ENCODE measurements at regions not wholly inside any gene's neighbourhood (a gene's known extent, or its start where the extent isn't known, plus 50 kb on each side); places are given as distances from the start of the nearest gene placed in this dataset.

DNA sequence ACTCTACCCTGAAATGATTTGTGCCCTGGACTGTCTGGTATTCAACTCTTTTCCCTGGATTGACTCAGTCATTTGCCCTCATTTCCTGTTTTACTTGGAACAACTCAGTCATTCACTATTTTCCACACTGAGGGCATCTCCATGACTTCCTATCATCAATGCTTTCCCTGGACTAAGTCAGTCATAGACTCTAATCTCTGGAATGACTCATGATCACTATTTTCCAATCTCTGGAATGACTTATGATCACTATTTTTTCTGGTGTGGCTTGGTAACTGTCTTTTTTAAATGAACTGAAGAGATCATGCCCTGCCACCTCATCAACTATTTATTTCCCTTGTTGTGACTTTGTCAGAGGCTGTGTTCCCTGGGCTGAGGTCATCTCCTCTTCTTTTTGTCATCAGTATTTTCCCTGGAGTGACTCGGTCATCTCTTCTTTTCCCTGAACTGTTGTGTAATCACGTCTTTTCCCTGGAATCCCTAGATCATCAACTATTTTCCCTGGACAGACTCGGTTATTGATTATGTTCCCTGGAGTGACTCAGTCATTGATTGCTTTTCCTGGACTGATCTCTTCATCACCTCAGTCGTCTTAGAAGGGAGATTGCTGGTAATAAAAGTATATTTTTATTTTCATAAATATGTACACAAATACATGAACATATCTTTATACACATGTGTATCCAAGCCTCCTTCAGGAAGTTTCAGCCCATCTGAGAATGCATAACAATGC lies 327.1 kb upstream of the VCX start:
- DNase-seq = no peak
- no peaks in the 10 kb centered on the region for H3K9me3 ChIP-seq
- H3K36me3 ChIP-seq = no peaks in the 10 kb centered on the region
- WGBS, 2 donors = 51 to 66% methylated on average over 3 to 4 of the region's 4 CpGs
- intact Hi-C loops (cut with DNase I) = no loop called here
- no peak overlapping the region for H3K27ac ChIP-seq
- TF ChIP-seq POLR2A (IDR thresholded peaks at IDR 0.05) = no peak
- TF ChIP-seq, protein P1, sequence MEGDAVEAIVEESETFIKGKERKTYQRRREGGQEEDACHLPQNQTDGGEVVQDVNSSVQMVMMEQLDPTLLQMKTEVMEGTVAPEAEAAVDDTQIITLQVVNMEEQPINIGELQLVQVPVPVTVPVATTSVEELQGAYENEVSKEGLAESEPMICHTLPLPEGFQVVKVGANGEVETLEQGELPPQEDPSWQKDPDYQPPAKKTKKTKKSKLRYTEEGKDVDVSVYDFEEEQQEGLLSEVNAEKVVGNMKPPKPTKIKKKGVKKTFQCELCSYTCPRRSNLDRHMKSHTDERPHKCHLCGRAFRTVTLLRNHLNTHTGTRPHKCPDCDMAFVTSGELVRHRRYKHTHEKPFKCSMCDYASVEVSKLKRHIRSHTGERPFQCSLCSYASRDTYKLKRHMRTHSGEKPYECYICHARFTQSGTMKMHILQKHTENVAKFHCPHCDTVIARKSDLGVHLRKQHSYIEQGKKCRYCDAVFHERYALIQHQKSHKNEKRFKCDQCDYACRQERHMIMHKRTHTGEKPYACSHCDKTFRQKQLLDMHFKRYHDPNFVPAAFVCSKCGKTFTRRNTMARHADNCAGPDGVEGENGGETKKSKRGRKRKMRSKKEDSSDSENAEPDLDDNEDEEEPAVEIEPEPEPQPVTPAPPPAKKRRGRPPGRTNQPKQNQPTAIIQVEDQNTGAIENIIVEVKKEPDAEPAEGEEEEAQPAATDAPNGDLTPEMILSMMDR (IDR thresholded peaks at IDR 0.05) = no peak
- H3K4me1 ChIP-seq = no peaks in the 10 kb centered on the region
- H3K27me3 ChIP-seq = no peaks in the 10 kb centered on the region
- H3K4me3 ChIP-seq = no peak overlapping the region

DNA sequence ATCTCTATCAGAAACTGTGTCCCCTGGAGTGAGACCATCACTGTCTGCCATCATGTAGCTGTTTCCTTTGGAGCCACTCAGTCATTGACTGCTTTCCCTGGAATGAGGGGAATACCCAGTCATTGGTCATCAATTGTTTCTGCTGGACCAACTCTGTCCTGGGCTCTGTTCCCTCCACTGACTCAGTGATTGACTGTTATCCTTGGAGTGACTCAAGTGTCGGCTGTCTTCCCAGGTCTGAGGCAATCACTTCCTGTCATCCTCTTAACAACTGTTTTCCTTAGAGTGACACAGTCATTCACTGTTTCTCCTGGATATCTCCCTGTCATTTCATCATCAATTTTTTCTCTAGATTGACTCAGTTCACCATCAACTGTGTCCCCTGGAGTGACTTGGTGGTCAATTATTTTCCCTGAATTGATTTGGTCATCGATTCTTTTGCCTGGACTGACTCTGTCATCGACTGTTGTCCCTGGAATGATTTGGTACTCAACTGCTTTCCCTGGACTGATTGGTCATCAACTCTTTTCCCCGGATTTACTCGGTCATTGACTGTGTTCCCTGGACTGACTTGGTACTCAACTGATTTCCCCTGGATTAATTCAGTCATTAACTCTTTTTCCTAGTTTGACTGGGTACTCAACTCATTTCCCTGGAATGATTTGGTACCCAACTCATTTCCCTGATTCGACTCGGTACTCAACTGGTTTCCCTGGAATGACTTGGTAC lies 327.9 kb upstream of the VCX start:
- H3K27ac ChIP-seq = no peak overlapping the region
- H3K36me3 ChIP-seq = no peaks in the 10 kb centered on the region
- no peak for TF ChIP-seq POLR2A (IDR thresholded peaks at IDR 0.05)
- TF ChIP-seq, protein P1 (IDR thresholded peaks at IDR 0.05) = no peak
- 78 to 91% methylated on average over 6 to 7 of the region's 7 CpGs for WGBS, 2 donors
- intact Hi-C loops (cut with DNase I) = no loop called here
- no peaks in the 10 kb centered on the region for H3K27me3 ChIP-seq
- DNase-seq = no peak
- no peaks in the 10 kb centered on the region for H3K9me3 ChIP-seq
- H3K4me3 ChIP-seq = no peak overlapping the region
- H3K4me1 ChIP-seq = no peaks in the 10 kb centered on the region

DNA sequence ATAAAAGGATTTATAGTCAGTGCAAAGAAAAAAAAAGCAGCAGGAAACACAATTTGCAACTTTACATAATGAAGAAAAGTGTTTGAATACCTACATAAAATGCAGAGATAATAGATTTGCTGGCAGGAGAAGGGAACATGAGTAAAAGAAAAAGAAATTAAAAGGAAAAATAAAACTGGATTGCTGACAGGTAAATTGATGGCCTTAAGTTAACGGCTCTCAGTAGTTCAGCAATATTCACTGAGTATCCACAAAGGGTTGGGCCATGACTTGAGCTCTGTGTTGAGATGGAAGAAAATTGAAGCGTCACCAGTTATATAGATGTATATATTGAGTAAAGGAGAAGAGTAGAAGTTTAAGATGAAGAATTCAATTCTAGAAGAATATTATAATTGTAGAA lies 330.1 kb upstream of the VCX start:
- Histone ChIP-seq H3K27me3 (no peaks in the 10 kb centered on the region), H3K9me3 (no peaks in the 10 kb centered on the region), H3K4me3 (no peak overlapping the region), H3K4me1 (no peaks in the 10 kb centered on the region), H3K36me3 (no peaks in the 10 kb centered on the region), H3K27ac (no peak overlapping the region)
- 57 to 79% methylated on average over 2 of the region's 2 CpGs for WGBS, 2 donors
- no peak for DNase-seq
- TF ChIP-seq POLR2A (IDR thresholded peaks at IDR 0.05) = no peak
- TF ChIP-seq, protein P1 (IDR thresholded peaks at IDR 0.05) = no peak
- intact Hi-C loops (cut with DNase I) = no loop called here

DNA sequence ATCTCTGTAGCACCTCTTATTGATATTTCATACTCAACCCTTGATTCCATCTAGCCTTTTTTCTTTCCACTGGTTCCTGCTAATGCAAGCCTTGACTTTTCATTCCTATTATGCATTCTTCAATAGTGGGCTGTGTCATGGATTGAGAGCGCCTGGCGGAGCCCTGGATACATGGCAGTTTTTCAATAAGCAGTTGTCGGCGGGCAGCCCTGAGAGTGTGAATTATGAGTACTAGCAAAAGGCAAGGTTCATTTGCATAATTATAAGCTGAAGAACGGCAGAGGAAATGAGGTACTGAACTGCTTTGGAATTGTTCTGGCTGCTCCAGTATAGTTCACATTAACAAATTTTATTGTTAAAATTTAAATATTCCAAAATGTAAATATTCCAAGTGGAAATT lies 339.7 kb upstream of the VCX start:
- Histone ChIP-seq H3K36me3 (no peaks in the 10 kb centered on the region), H3K27me3 (no peaks in the 10 kb centered on the region), H3K27ac (no peak overlapping the region), H3K4me1 (no peaks in the 10 kb centered on the region), H3K9me3 (no peaks in the 10 kb centered on the region), H3K4me3 (no peak overlapping the region)
- no peak for DNase-seq
- TF ChIP-seq POLR2A (IDR thresholded peaks at IDR 0.05) = no peak
- TF ChIP-seq, protein P1 (IDR thresholded peaks at IDR 0.05) = no peak
- WGBS, 2 donors = 64 to 82% methylated on average over 4 to 5 of the region's 5 CpGs
- intact Hi-C loops (cut with DNase I) = no loop called here

DNA sequence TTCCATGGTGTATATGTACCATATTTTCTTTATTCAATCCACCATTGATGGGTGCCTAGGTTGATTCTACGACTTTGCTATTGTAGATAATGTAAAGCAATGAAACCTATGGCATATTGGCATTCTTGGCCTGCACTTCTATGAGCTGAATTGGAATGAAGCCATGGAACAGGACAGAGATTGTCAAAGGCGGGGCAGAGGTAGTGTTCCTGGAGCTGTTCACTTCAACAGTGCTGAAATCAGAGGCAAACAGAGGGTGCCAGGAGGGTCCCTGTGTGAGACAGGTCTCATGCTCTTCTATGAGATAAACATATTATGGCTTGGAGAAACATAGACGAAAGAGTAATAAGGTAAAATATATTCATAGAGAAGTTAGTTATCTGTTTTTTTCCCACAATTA lies 342.6 kb upstream of the VCX start:
- Histone ChIP-seq H3K27ac (no peak overlapping the region), H3K4me1 (no peaks in the 10 kb centered on the region), H3K27me3 (no peaks in the 10 kb centered on the region), H3K4me3 (no peak overlapping the region), H3K9me3 (no peaks in the 10 kb centered on the region), H3K36me3 (no peaks in the 10 kb centered on the region)
- intact Hi-C loops (cut with DNase I) = no loop called here
- no peak for DNase-seq
- 69 to 81% methylated on average over 3 of the region's 3 CpGs for WGBS, 2 donors
- TF ChIP-seq, protein P1 (IDR thresholded peaks at IDR 0.05) = no peak
- TF ChIP-seq POLR2A (IDR thresholded peaks at IDR 0.05) = no peak

Measured in esophagus squamous epithelium (tissue), 5 donors.